ENCODE measurements at regions not wholly inside any gene's neighbourhood (a gene's known extent, or its start where the extent isn't known, plus 50 kb on each side); places are given as distances from the start of the nearest gene placed in this dataset.
"Not testable (repeated sequence)": the region's sequence is repeated elsewhere in the genome, so short reads cannot be mapped to it uniquely, and the experiment has no call there.

GRCh38 chr5:56409331-56410190 is 176.4 kb upstream of the ANKRD55 start:
- no peak overlapping the region for H3K4me3 ChIP-seq
- H3K4me1 ChIP-seq, result peaks cover 0 to 14% (median 0%) of the 10 kb centered on the region in 4 donors
- H3K27me3 ChIP-seq, result no peaks in the 10 kb centered on the region
- TF ChIP-seq POLR2A (IDR thresholded peaks at IDR 0.05) (no peak), CTCF (IDR thresholded peaks at IDR 0.05) (no peak)
- no peaks in the 10 kb centered on the region for H3K36me3 ChIP-seq
- no peak for DNase-seq
- H3K9me3 ChIP-seq, result no peaks in the 10 kb centered on the region
- no peak overlapping the region for H3K27ac ChIP-seq

DNA sequence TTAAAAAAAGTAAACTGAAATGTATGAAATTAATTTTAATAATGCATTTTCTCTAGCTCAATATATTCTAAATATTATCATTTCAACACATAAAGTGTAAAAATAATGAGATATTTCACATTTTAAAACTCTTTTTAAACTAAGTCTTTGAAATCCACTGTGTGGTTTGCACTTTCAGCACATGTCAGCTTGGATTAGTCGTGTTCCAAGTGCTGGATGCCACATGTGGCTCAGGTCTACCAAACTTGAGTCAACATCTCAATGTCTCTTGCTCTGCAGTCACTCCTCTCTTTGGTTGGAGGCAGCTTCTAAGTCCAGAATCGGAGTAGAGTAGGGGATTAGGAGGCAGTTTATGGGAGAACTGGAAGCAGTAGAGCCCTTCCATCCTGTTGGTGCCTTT is 173.7 kb upstream of the ANKRD55 start:
- H3K4me3 ChIP-seq, result no peak overlapping the region
- H3K9me3 ChIP-seq, result no peaks in the 10 kb centered on the region
- H3K27me3 ChIP-seq, result no peaks in the 10 kb centered on the region
- TF ChIP-seq CTCF (IDR thresholded peaks at IDR 0.05) (no peak), POLR2A (IDR thresholded peaks at IDR 0.05) (no peak)
- DNase-seq, result no peak
- no peaks in the 10 kb centered on the region for H3K4me1 ChIP-seq
- no peaks in the 10 kb centered on the region for H3K36me3 ChIP-seq
- H3K27ac ChIP-seq, result no peak overlapping the region

DNA sequence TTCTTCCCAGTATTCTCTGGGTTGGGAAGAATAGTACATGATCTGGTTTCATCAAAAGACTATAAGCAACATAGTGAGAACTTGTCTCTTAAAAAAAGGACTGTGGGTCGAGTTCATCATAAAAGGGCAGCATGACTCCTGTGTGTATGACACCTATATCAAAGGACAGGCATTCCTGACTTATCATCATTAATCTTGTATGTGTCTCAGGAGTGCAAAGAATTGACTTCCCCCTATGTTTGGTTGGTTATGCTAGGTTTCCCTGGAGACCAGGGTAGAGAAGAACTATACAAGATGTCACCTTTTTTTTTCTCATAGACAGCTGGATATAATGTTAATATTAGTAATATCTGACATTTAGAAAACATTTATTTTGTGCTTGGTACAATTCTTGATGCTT is 173.1 kb upstream of the ANKRD55 start:
- DNase-seq, result no peak
- H3K4me1 ChIP-seq, result no peaks in the 10 kb centered on the region
- H3K9me3 ChIP-seq, result no peaks in the 10 kb centered on the region
- TF ChIP-seq CTCF (IDR thresholded peaks at IDR 0.05), result no peak
- no peaks in the 10 kb centered on the region for H3K36me3 ChIP-seq
- no peak overlapping the region for H3K27ac ChIP-seq
- H3K27me3 ChIP-seq, result no peaks in the 10 kb centered on the region
- no peak overlapping the region for H3K4me3 ChIP-seq

- Histone ChIP-seq H3K36me3 (no peaks in the 10 kb centered on the region), H3K27ac (no peak overlapping the region), H3K4me1 (no peaks in the 10 kb centered on the region), H3K4me3 (no peak overlapping the region), H3K9me3 (no peaks in the 10 kb centered on the region), H3K27me3 (no peaks in the 10 kb centered on the region)
- TF ChIP-seq CTCF (IDR thresholded peaks at IDR 0.05) (no peak), POLR2A (IDR thresholded peaks at IDR 0.05) (no peak)
- no peak for DNase-seq
Observed at GRCh38 chr5:56405116-56405908, 172.2 kb upstream of the ANKRD55 start.

DNA sequence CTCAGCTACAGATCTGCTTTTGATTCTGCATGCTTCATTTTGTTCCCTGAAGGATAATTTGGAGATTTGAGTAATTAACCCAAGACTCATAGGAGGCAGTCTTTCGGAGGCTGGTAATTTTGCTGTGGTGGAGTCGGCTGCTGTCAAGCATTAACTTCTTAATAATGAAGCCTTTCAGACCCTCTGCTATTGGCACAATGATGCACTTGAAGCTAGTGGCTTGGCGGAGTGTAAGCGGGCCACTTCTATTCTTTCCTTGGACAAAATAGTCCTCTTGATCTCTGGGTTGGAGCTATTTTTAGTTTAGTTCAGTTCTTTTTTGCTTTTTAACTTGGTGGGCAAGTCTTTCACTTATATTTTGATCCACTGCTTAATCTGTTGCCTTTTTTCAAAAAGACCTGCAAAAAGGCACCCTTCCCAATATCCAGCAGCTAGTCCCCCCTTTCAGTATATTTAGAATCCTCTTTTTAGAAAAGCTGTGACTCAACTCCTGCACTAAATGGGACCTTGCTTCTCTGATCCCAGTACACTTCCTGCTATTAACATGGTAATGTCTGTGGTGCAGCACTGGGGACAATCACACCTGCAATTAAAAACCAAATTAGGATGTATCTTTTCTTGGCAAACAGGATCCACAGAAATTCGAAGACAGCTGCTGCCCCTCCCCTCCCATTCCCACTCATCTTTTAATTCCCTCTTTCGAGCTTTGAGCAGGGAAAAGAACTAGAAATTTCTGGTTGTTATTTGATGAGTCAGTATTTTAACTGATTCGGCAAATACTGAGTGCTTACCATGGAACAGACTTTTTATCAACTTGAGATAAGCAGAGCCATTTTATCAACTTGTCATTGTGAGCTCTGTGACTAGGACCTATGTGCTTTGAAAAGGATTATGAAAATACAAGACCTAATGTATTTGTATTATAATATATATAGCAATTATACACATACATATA is 169.4 kb upstream of the ANKRD55 start:
- Histone ChIP-seq H3K36me3 (no peaks in the 10 kb centered on the region), H3K9me3 (no peaks in the 10 kb centered on the region), H3K27ac (no peak overlapping the region), H3K4me1 (no peaks in the 10 kb centered on the region), H3K4me3 (no peak overlapping the region), H3K27me3 (no peaks in the 10 kb centered on the region)
- TF ChIP-seq CTCF (IDR thresholded peaks at IDR 0.05) (no peak), POLR2A (IDR thresholded peaks at IDR 0.05) (no peak)
- DNase-seq, result no peak

DNA sequence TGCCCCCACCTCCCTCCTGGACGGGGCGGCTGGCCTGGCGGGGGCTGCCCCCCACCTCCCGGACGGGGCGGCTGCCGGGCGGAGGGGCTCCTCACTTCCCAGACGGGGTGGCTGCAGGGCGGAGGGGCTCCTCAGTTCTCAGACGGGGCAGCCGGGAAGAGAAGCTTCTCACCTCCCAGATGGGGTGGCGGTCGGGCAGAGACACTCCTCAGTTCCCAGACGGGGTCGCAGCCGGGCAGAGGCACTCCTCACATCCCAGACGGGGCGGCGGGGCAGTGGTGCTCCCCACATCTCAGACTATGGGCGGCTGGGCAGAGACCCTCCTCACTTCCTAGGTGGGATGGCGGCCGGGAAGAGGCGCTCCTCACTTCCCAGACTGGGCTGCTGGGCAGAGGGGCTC is 164.7 kb upstream of the ANKRD55 start:
- DNase-seq, H3K4me3 ChIP-seq, H3K27me3 ChIP-seq, H3K36me3 ChIP-seq, H3K4me1 ChIP-seq, H3K27ac ChIP-seq, H3K9me3 ChIP-seq: not testable (repeated sequence)
